Caco-2 (cell line): ENCODE measurements at regions not wholly inside any gene's neighbourhood (a gene's known extent, or its start where the extent isn't known, plus 50 kb on each side); places are given as distances from the start of the nearest gene placed in this dataset.

Source experiments
- BruUV-seq: library from RNA; stranded (reverse); fragments of 400-500 nt; replicated peaks from 2 replicates; lab custom pipeline; 2021; lab: Mats Ljungman, UMichigan
- CTCF ChIA-PET: fragments of 300-600 bp; sonication (Branson Sonifier 250); formaldehyde crosslinking; loops from one replicate; lab custom pipeline; 2022; ENCODE audit warnings: antibody characterized with exemption; lab: Charles Lee
- POLR2A ChIA-PET: fragments of 300-600 bp; sonication (Branson Sonifier 250); formaldehyde crosslinking; loops from one replicate; lab custom pipeline; 2022; ENCODE audit warnings: antibody characterized with exemption; lab: Charles Lee
- DNase-seq, 2 experiments: peaks; one replicate each; pipeline versions ENCODE4 v3.0.0 to v3.0.0-alpha.2; 2020 to 2022
- H3K27me3 ChIP-seq: replicated peaks from 2 replicates; pipeline ENCODE4 v1.6.0; 2011; ENCODE audit warnings: low read length; ENCODE audit not compliant: control insufficient read depth, insufficient read depth
- H3K36me3 ChIP-seq: 2 replicates; pipeline ENCODE4 v1.5.1; 2011; ENCODE audit warnings: low read length; ENCODE audit not compliant: control insufficient read depth, insufficient read depth
- H3K4me1 ChIP-seq: fragments of 250-450 bp; sonication (Bioruptor Pico); 2 replicates; pipeline ENCODE4 v1.5.1; 2020; ENCODE audit warnings: mild to moderate bottlenecking
- H3K4me3 ChIP-seq: 2 replicates; pipeline ENCODE4 v1.5.1; 2011; ENCODE audit warnings: low read depth, mild to moderate bottlenecking, control low read depth, low read length
- H3K9me3 ChIP-seq: fragments of 250-450 bp; sonication (Bioruptor Pico); 2 replicates; pipeline ENCODE4 v1.5.1; 2020; ENCODE audit warnings: mild to moderate bottlenecking, moderate library complexity
- H3K27ac Mint-ChIP-seq: one replicate; pipeline ENCODE4 v1.8.0; 2022; ENCODE audit warnings: mixed read lengths; ENCODE audit not compliant: unreplicated experiment
- H3K27me3 Mint-ChIP-seq: one replicate; pipeline ENCODE4 v1.8.0; 2022; ENCODE audit warnings: mixed read lengths; ENCODE audit not compliant: insufficient read depth, unreplicated experiment
- H3K36me3 Mint-ChIP-seq: one replicate; pipeline ENCODE4 v1.8.0; 2022; ENCODE audit warnings: mild to moderate bottlenecking, mixed read lengths; ENCODE audit not compliant: insufficient read depth, unreplicated experiment
- H3K4me1 Mint-ChIP-seq: one replicate; pipeline ENCODE4 v1.8.0; 2022; ENCODE audit warnings: low read depth, mixed read lengths; ENCODE audit not compliant: unreplicated experiment
- H3K4me3 Mint-ChIP-seq: one replicate; pipeline ENCODE4 v1.8.0; 2022; ENCODE audit warnings: mild to moderate bottlenecking, moderate library complexity, mixed read lengths; ENCODE audit not compliant: unreplicated experiment
- H3K9me3 Mint-ChIP-seq: one replicate; pipeline ENCODE4 v1.8.0; 2022; ENCODE audit warnings: mixed read lengths; ENCODE audit not compliant: unreplicated experiment
- intact Hi-C: fragments of 100-400 bp; cut with micrococcal nuclease; formaldehyde crosslinking; loops from one replicate; pipeline ENCODE4 v1.10.0; 2022; ENCODE audit not compliant: unreplicated experiment
- TF ChIP-seq, protein P1 (sequence below), 2 experiments: fragments of 200-600 bp in 1 of 2; IDR thresholded peaks; 1 replicate in 1 of 2; 2 replicates in 1 of 2; pipeline versions ENCODE4 v1.5.1 to v1.8.0; 2011 to 2022; ENCODE audit warnings: antibody characterized with exemption in 1 of 2, control low read depth in 1 of 2, inconsistent platforms in 1 of 2, low read depth in 1 of 2, low read length in 1 of 2, mild to moderate bottlenecking in 1 of 2, moderate library complexity in 1 of 2; ENCODE audit not compliant: insufficient read depth in 1 of 2, severe bottlenecking in 1 of 2, unreplicated experiment in 1 of 2

DNA sequence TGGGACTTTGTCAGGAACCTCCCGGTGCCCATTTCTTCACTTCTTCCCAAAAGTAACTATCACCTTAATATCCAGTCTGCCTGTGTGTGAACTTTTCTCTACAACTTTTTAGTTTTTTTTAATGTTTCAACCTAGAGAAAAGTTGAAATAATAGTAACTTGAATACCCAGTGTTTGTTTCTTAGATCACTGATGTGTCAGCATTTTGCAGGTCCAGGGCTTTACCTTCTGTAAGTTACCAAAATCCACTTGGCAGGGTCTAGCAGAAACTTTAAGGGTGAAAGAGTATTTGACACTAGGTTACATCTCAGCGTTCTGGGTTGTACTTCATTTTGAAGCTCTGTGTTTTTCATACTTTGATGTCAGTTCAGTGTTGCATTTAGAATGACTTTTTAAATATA is 372.7 kb downstream of the ARL4A start:
- Mint-ChIP-seq H3K9me3 (peaks cover 19% of the 10 kb centered on the region), H3K36me3 (peaks cover 16% of the 10 kb centered on the region), H3K4me3 (no peak overlapping the region), H3K27me3 (no peaks in the 10 kb centered on the region), H3K27ac (no peak overlapping the region), H3K4me1 (peaks cover 16% of the 10 kb centered on the region)
- intact Hi-C loops: no loop called here
- Histone ChIP-seq H3K4me1 (no peaks in the 10 kb centered on the region), H3K36me3 (no peaks in the 10 kb centered on the region), H3K4me3 (no peak overlapping the region), H3K27me3 (no peaks in the 10 kb centered on the region), H3K9me3 (no peaks in the 10 kb centered on the region)
- TF ChIP-seq, protein P1, sequence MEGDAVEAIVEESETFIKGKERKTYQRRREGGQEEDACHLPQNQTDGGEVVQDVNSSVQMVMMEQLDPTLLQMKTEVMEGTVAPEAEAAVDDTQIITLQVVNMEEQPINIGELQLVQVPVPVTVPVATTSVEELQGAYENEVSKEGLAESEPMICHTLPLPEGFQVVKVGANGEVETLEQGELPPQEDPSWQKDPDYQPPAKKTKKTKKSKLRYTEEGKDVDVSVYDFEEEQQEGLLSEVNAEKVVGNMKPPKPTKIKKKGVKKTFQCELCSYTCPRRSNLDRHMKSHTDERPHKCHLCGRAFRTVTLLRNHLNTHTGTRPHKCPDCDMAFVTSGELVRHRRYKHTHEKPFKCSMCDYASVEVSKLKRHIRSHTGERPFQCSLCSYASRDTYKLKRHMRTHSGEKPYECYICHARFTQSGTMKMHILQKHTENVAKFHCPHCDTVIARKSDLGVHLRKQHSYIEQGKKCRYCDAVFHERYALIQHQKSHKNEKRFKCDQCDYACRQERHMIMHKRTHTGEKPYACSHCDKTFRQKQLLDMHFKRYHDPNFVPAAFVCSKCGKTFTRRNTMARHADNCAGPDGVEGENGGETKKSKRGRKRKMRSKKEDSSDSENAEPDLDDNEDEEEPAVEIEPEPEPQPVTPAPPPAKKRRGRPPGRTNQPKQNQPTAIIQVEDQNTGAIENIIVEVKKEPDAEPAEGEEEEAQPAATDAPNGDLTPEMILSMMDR (IDR thresholded peaks at IDR 0.05; ENCODE audit: insufficient read depth in 1 of 2, low read depth in 1 of 2, low read length in 1 of 2, severe bottlenecking in 1 of 2, unreplicated experiment in 1 of 2): no peak
- DNase-seq: no peak
- BruUV-seq: no TSS peak
- ChIA-PET POLR2A (no interaction called here), CTCF (no interaction called here)

DNA sequence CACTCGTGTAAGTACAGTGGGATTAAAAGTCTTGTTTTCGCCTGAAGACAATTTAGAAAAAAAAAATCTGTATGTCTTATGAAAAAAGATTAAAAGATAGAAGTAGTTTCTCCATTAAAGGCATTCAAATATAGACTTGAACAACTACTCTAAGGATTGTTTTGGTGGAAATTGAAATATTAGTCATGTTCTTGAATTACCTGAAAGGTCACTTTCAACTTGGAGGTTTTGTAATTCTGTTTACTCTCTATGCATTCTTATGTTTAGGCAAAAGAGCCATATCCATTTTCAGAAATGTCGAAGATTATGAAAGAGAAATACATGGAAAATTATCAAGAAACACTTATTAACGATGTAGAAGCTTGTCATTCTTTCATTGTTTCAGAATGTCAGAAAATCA is 373.7 kb downstream of the ARL4A start:
- Mint-ChIP-seq H3K36me3 (peaks cover 16% of the 10 kb centered on the region), H3K4me3 (no peak overlapping the region), H3K27me3 (no peaks in the 10 kb centered on the region), H3K9me3 (peaks cover 19% of the 10 kb centered on the region), H3K4me1 (peaks cover 16% of the 10 kb centered on the region), H3K27ac (no peak overlapping the region)
- no TSS peak for BruUV-seq
- no peaks in the 10 kb centered on the region for H3K4me1 ChIP-seq
- POLR2A ChIA-PET: no interaction called here
- DNase-seq: no peak
- H3K9me3 ChIP-seq: no peaks in the 10 kb centered on the region
- H3K27me3 ChIP-seq: no peaks in the 10 kb centered on the region
- H3K36me3 ChIP-seq: no peaks in the 10 kb centered on the region
- intact Hi-C loops: no loop called here
- CTCF ChIA-PET: no interaction called here
- no peak overlapping the region for H3K4me3 ChIP-seq
- TF ChIP-seq, protein P1 (IDR thresholded peaks at IDR 0.05; ENCODE audit: insufficient read depth in 1 of 2, low read depth in 1 of 2, low read length in 1 of 2, severe bottlenecking in 1 of 2, unreplicated experiment in 1 of 2): no peak

DNA sequence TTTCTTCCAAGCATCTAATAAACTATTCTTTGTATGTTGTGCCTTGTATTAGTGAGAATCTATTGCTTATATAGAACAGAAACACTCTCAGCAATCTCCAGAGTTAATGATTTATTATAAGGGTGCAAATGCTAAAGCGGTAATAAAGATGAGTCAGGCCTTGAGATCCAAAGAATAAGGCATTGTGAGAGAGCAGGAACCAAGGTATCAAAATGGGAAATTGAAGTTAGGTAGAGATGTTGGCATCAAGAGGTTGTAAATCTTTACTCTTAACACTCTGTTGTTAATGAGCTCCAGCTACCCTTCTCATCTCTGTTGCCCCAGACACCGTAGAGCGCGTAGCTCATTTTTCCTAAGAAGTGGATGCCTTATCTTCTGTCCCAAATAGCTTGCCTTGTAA is 375.2 kb downstream of the ARL4A start:
- DNase-seq: no peak
- intact Hi-C loops: no loop called here
- Mint-ChIP-seq H3K27ac (no peak overlapping the region), H3K27me3 (no peaks in the 10 kb centered on the region), H3K9me3 (peaks cover 16% of the 10 kb centered on the region), H3K4me1 (peaks cover 16% of the 10 kb centered on the region), H3K36me3 (peaks cover 21% of the 10 kb centered on the region), H3K4me3 (no peak overlapping the region)
- TF ChIP-seq, protein P1 (IDR thresholded peaks at IDR 0.05; ENCODE audit: insufficient read depth in 1 of 2, low read depth in 1 of 2, low read length in 1 of 2, severe bottlenecking in 1 of 2, unreplicated experiment in 1 of 2): no peak
- CTCF ChIA-PET: no interaction called here
- no peaks in the 10 kb centered on the region for H3K36me3 ChIP-seq
- no peaks in the 10 kb centered on the region for H3K9me3 ChIP-seq
- no peaks in the 10 kb centered on the region for H3K4me1 ChIP-seq
- H3K4me3 ChIP-seq: no peak overlapping the region
- POLR2A ChIA-PET: no interaction called here
- no TSS peak for BruUV-seq
- no peaks in the 10 kb centered on the region for H3K27me3 ChIP-seq
